DOHH2 (cell line): ENCODE measurements at regions not wholly inside any gene's neighbourhood (a gene's known extent, or its start where the extent isn't known, plus 50 kb on each side); places are given as distances from the start of the nearest gene placed in this dataset.

Experiments
- H3F3A ChIP-seq: fragments of 200-600 bp; sonication (generic), shearing (Covaris generic); 2 replicates; pipeline ENCODE4 v1.6.0; 2016; ENCODE audit warnings: antibody characterized with exemption, mild to moderate bottlenecking; ENCODE audit not compliant: control insufficient read depth, insufficient read depth
- H3K27ac ChIP-seq: fragments of 200-600 bp; sonication (generic); 2 replicates; pipeline ENCODE4 v1.5.1; 2014; ENCODE audit warnings: low read depth, mild to moderate bottlenecking, low read length, moderate library complexity
- H3K27me3 ChIP-seq: fragments of 200-600 bp; sonication (generic); 2 replicates; pipeline ENCODE4 v1.6.1; 2014; ENCODE audit warnings: mild to moderate bottlenecking, low read length, mixed read lengths; ENCODE audit not compliant: control insufficient read depth
- H3K36me3 ChIP-seq: fragments of 200-600 bp; sonication (generic); 2 replicates; pipeline ENCODE4 v1.6.1; 2014; ENCODE audit warnings: mild to moderate bottlenecking, low read length, moderate library complexity, mixed read lengths; ENCODE audit not compliant: control insufficient read depth
- H3K4me1 ChIP-seq: fragments of 200-600 bp; sonication (generic); 2 replicates; pipeline ENCODE4 v1.6.1; 2014; ENCODE audit warnings: mild to moderate bottlenecking, low read length, mixed read lengths; ENCODE audit not compliant: control insufficient read depth
- H3K4me2 ChIP-seq: fragments of 200-600 bp; sonication (generic); 2 replicates; pipeline ENCODE4 v1.6.0; 2014; ENCODE audit warnings: mild to moderate bottlenecking, low read length, moderate library complexity
- H3K4me3 ChIP-seq: fragments of 200-600 bp; sonication (generic); 2 replicates; pipeline ENCODE4 v1.5.1; 2014; ENCODE audit warnings: mild to moderate bottlenecking, low read length, mixed read lengths
- H3K79me2 ChIP-seq: fragments of 200-600 bp; sonication (generic); 2 replicates; pipeline ENCODE4 v1.6.1; 2014; ENCODE audit warnings: mild to moderate bottlenecking, low read length, mixed read lengths; ENCODE audit not compliant: control insufficient read depth
- H3K9me2 ChIP-seq: fragments of 200-600 bp; sonication (generic); replicated peaks from 2 replicates; pipeline ENCODE4 v1.6.1; 2014; ENCODE audit warnings: mild to moderate bottlenecking, low read length, mixed read lengths; ENCODE audit not compliant: control insufficient read depth
- H3K9me3 ChIP-seq: fragments of 200-600 bp; sonication (generic); 2 replicates; pipeline ENCODE4 v1.6.1; 2014; ENCODE audit warnings: antibody characterized with exemption, low read length, mixed read lengths; ENCODE audit not compliant: control insufficient read depth, insufficient read depth
- H4K20me1 ChIP-seq: fragments of 200-600 bp; sonication (generic); 2 replicates; pipeline ENCODE4 v1.6.0; 2014; ENCODE audit warnings: low read depth, mild to moderate bottlenecking, antibody characterized with exemption, low read length, moderate library complexity; ENCODE audit not compliant: control insufficient read depth, insufficient read depth
- EZH2phosphoT487 ChIP-seq: fragments of 200-600 bp; sonication (generic); IDR thresholded peaks from 2 replicates; pipeline ENCODE4 v1.6.1; 2017; ENCODE audit warnings: borderline replicate concordance, mild to moderate bottlenecking, antibody characterized with exemption, low read length, moderate library complexity, mixed read lengths
- TF ChIP-seq, protein P1 (sequence below): fragments of 200-600 bp; sonication (generic); IDR thresholded peaks from one replicate; pipeline ENCODE4 v1.5.1; 2014; ENCODE audit warnings: antibody characterized with exemption, mild to moderate bottlenecking, low read depth, low read length; ENCODE audit not compliant: poor library complexity, severe bottlenecking

GRCh38 chr20:54874718-54875117, 399.3 kb downstream of the DOK5 start:
- H3K4me2 ChIP-seq, result no peak overlapping the region
- H4K20me1 ChIP-seq, result no peaks in the 10 kb centered on the region
- H3K36me3 ChIP-seq, result no peaks in the 10 kb centered on the region
- no peaks in the 10 kb centered on the region for H3K79me2 ChIP-seq
- no peaks in the 10 kb centered on the region for H3K27me3 ChIP-seq
- H3F3A ChIP-seq, result no peaks in the 10 kb centered on the region
- no peak overlapping the region for H3K4me3 ChIP-seq
- no peaks in the 10 kb centered on the region for H3K9me2 ChIP-seq
- TF ChIP-seq EZH2phosphoT487, result no peak
- TF ChIP-seq, protein P1, sequence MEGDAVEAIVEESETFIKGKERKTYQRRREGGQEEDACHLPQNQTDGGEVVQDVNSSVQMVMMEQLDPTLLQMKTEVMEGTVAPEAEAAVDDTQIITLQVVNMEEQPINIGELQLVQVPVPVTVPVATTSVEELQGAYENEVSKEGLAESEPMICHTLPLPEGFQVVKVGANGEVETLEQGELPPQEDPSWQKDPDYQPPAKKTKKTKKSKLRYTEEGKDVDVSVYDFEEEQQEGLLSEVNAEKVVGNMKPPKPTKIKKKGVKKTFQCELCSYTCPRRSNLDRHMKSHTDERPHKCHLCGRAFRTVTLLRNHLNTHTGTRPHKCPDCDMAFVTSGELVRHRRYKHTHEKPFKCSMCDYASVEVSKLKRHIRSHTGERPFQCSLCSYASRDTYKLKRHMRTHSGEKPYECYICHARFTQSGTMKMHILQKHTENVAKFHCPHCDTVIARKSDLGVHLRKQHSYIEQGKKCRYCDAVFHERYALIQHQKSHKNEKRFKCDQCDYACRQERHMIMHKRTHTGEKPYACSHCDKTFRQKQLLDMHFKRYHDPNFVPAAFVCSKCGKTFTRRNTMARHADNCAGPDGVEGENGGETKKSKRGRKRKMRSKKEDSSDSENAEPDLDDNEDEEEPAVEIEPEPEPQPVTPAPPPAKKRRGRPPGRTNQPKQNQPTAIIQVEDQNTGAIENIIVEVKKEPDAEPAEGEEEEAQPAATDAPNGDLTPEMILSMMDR, result no peak
- H3K4me1 ChIP-seq, result no peaks in the 10 kb centered on the region
- no peaks in the 10 kb centered on the region for H3K9me3 ChIP-seq
- H3K27ac ChIP-seq, result no peak overlapping the region

DNA sequence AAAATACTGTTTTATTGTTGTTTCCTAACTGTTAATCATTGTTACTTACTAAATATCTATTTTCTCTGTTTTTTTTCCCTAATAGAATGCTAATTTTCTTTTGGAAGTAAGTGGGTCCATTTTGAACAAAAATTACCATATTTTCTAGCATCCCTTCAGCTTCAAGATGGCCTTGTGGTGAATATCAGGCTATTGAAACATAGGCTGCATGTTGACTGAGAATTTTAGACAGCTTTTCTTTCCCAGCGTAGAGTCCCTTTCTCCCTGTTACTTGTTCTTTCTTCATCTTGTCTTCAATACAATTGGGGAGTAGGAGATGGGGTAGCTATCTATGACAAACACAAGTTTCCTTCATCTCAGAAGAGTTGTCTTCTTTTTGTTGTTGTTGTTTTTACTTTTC, 397.0 kb downstream of the DOK5 start:
- Histone ChIP-seq H3K9me2 (no peaks in the 10 kb centered on the region), H3K9me3 (no peaks in the 10 kb centered on the region), H3K4me1 (no peaks in the 10 kb centered on the region), H3K79me2 (no peaks in the 10 kb centered on the region), H3K27me3 (no peaks in the 10 kb centered on the region), H3K27ac (no peak overlapping the region), H3F3A (no peaks in the 10 kb centered on the region), H3K36me3 (no peaks in the 10 kb centered on the region), H3K4me3 (no peak overlapping the region), H3K4me2 (no peak overlapping the region), H4K20me1 (no peaks in the 10 kb centered on the region)
- TF ChIP-seq, protein P1, result no peak
- TF ChIP-seq EZH2phosphoT487, result no peak

DNA sequence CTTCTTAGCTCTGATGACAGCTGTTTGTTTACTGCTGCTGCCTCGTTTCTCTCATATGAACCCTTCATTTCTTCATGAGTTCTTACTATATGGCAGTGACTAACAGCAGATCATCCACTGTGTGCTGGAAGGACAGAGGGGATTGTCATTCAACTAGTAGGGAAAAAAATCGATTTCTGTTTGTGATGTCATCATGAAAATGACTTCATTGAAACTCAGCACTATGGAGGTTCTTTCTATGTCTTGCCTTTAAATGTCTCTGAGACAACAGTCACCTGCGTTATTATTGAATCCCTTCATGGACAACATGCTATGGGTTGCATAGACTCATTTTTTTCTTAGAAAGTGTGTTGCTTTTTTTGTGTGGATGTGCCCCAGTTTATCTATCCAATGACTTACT, 394.4 kb downstream of the DOK5 start:
- Histone ChIP-seq H4K20me1 (no peaks in the 10 kb centered on the region), H3K27ac (no peak overlapping the region), H3K9me3 (no peaks in the 10 kb centered on the region), H3K9me2 (no peaks in the 10 kb centered on the region), H3K36me3 (no peaks in the 10 kb centered on the region), H3K4me2 (no peak overlapping the region), H3K27me3 (no peaks in the 10 kb centered on the region), H3F3A (no peaks in the 10 kb centered on the region), H3K4me1 (no peaks in the 10 kb centered on the region), H3K4me3 (no peak overlapping the region), H3K79me2 (no peaks in the 10 kb centered on the region)
- no peak for TF ChIP-seq EZH2phosphoT487
- TF ChIP-seq, protein P1, result no peak

DNA sequence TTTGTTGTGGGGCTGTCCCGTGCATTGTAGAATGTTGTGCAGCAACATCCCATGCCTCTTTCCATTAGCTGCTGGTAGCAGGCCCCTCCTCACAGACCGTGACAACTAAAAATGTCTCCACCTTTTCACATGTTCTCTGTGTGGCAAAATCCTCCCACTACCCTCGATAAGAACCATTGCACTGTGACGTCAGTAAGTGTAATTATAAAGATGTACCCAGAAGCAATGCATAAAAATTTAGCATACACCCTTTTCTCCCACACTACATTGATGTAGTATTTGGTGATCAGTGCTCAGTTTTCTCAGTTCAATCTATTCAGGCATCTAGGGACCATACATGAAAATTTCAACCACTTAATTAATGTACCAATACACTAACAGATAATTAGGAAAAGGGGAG, 389.9 kb downstream of the DOK5 start:
- Histone ChIP-seq H3K4me1 (no peaks in the 10 kb centered on the region), H3K9me3 (no peaks in the 10 kb centered on the region), H3K79me2 (no peaks in the 10 kb centered on the region), H3K36me3 (no peaks in the 10 kb centered on the region), H3K9me2 (no peaks in the 10 kb centered on the region), H3K4me2 (no peak overlapping the region), H3K27me3 (no peaks in the 10 kb centered on the region), H3K4me3 (no peak overlapping the region), H3K27ac (no peak overlapping the region), H4K20me1 (no peaks in the 10 kb centered on the region), H3F3A (no peaks in the 10 kb centered on the region)
- TF ChIP-seq, protein P1, result no peak
- no peak for TF ChIP-seq EZH2phosphoT487
